H1 (cell line): ENCODE measurements at regions not wholly inside any gene's neighbourhood (a gene's known extent, or its start where the extent isn't known, plus 50 kb on each side); places are given as distances from the start of the nearest gene placed in this dataset.

ENCODE experiments used
- RNF2 ChIP-seq: fragments of 200-900, 300-1000 bp; sonication (generic); IDR thresholded peaks from 2 replicates; pipeline ENCODE4 v1.7.1; 2016; ENCODE audit warnings: borderline replicate concordance, low read depth, mild to moderate bottlenecking, antibody characterized with exemption, low read length; ENCODE audit not compliant: poor library complexity, severe bottlenecking; ENCODE audit errors: missing control alignments

DNA sequence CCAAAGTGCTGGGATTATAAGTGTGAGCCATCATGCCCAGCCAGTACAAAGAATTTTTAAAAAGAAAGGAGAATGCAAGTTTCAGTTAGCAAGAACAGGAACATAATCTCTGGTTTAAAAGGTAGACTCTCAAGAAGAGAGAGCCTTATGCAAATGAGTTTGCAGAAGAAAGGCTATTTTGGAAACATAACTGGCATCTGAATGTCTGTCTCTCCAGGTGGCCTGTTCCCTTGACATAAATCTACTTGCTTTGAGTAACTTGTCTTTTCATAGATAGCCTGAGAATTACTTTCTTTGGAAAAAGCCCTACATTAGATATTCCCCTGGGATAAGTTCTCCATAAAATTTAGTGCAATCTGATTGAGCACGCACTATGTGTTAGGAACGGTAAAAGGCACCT, 109.6 kb downstream of the ICOS start (continued):
- TF ChIP-seq RNF2 = no peak
